H1 (cell line): ENCODE measurements at regions not wholly inside any gene's neighbourhood (a gene's known extent, or its start where the extent isn't known, plus 50 kb on each side); places are given as distances from the start of the nearest gene placed in this dataset.

Source experiments
- CTCF ChIA-PET: fragments of 300-600 bp; sonication (Branson Sonifier 250); formaldehyde crosslinking; loops from one replicate; lab custom pipeline; 2021; ENCODE audit not compliant: partially characterized antibody; lab: Charles Lee
- POLR2A ChIA-PET: fragments of 300-600 bp; sonication (Branson Sonifier 250); formaldehyde crosslinking; loops from one replicate; lab custom pipeline; 2021; ENCODE audit warnings: inconsistent platforms; ENCODE audit not compliant: partially characterized antibody; lab: Charles Lee
- DNase-seq, 2 experiments: peaks; one replicate each; pipeline versions ENCODE4 v3.0.0 to v3.0.0-alpha.2; 2010 to 2022; ENCODE audit warnings: low spot score in 2 of 2, low read depth in 1 of 2, mixed read lengths in 1 of 2
- FAIRE-seq: peaks from 2 replicates; lab custom pipeline; 2011; peaks lifted over from hg19 to GRCh38; lab: Jason Lieb, UNC
- H2AFZ ChIP-seq: 2 replicates; pipeline ENCODE4 v1.8.1; 2012; ENCODE audit warnings: low read length, inconsistent platforms
- H2AK5ac ChIP-seq: 2 replicates; pipeline ENCODE4 v1.6.1; 2013; ENCODE audit warnings: low read depth, low read length
- H2BK120ac ChIP-seq: replicated peaks from 2 replicates; pipeline ENCODE3; 2013; ENCODE audit warnings: low read depth, low read length, inconsistent platforms
- H2BK12ac ChIP-seq: 2 replicates; pipeline ENCODE4 v1.6.1; 2013; ENCODE audit warnings: low read depth, low read length
- H2BK15ac ChIP-seq: 2 replicates; pipeline ENCODE4 v1.6.1; 2013; ENCODE audit warnings: low read length
- H2BK20ac ChIP-seq: 2 replicates; pipeline ENCODE4 v1.6.1; 2013; ENCODE audit warnings: low read length
- H2BK5ac ChIP-seq: 2 replicates; pipeline ENCODE4 v1.6.1; 2013; ENCODE audit warnings: low read depth, low read length
- H3K14ac ChIP-seq: 2 replicates; pipeline ENCODE4 v1.6.1; 2013; ENCODE audit warnings: inconsistent platforms; ENCODE audit not compliant: insufficient read length
- H3K18ac ChIP-seq: 2 replicates; pipeline ENCODE4 v1.6.1; 2013; ENCODE audit warnings: low read length; ENCODE audit errors: extremely low read depth
- H3K23ac ChIP-seq: 2 replicates; pipeline ENCODE4 v1.6.1; 2013; ENCODE audit warnings: inconsistent platforms; ENCODE audit not compliant: insufficient read length
- H3K23me2 ChIP-seq: 2 replicates; pipeline ENCODE4 v1.6.1; 2013; ENCODE audit warnings: low read depth, low read length
- H3K27ac ChIP-seq: 2 replicates; pipeline ENCODE4 v1.6.1; 2011; ENCODE audit warnings: low read depth, low read length, inconsistent platforms
- H3K27me3 ChIP-seq, 4 experiments: replicated peaks in 1 of 4; 1 replicate in 1 of 4; 2 replicates in 3 of 4; pipeline versions ENCODE4 v1.6.1 to v1.8.1; 2011 to 2013; ENCODE audit warnings: low read length in 3 of 4, mild to moderate bottlenecking in 3 of 4, inconsistent platforms in 2 of 4, mixed read lengths in 2 of 4, moderate library complexity in 1 of 4; ENCODE audit not compliant: control insufficient read depth in 3 of 4, insufficient read depth in 3 of 4; ENCODE audit errors: extremely low read depth in 1 of 4
- H3K36me3 ChIP-seq, 4 experiments: 2 replicates each; pipeline versions ENCODE4 v1.6.1 to v1.8.1; 2011 to 2013; ENCODE audit warnings: mild to moderate bottlenecking in 4 of 4, low read length in 3 of 4, moderate library complexity in 2 of 4, control low read depth in 1 of 4, inconsistent platforms in 1 of 4; ENCODE audit not compliant: insufficient read depth in 4 of 4, control insufficient read depth in 2 of 4
- H3K4ac ChIP-seq: replicated peaks from 2 replicates; pipeline ENCODE3; 2013; ENCODE audit warnings: low read length, low read depth, mixed read lengths, inconsistent platforms; ENCODE audit not compliant: insufficient read length
- H3K4me1 ChIP-seq, 4 experiments: replicated peaks in 1 of 4; 1 replicate in 1 of 4; 2 replicates in 3 of 4; pipeline versions ENCODE4 v1.6.1 to v1.8.1; 2011 to 2013; ENCODE audit warnings: low read length in 3 of 4, inconsistent platforms in 2 of 4, mixed read lengths in 1 of 4; ENCODE audit not compliant: insufficient read depth in 4 of 4, control insufficient read depth in 3 of 4
- H3K4me2 ChIP-seq, 2 experiments: 2 replicates each; pipeline versions ENCODE4 v1.6.1 to v1.8.1; 2011 to 2013; ENCODE audit warnings: low read depth in 2 of 2, low read length in 2 of 2, control low read depth in 1 of 2, inconsistent platforms in 1 of 2, mild to moderate bottlenecking in 1 of 2; ENCODE audit not compliant: insufficient read depth in 1 of 2
- H3K4me3 ChIP-seq, 4 experiments: fragments of 200-600, 300-600 bp in 1 of 4; sonication (generic), shearing (Covaris generic), sonication (Bioruptor Twin) in 1 of 4; 2 replicates each; pipeline versions ENCODE4 v1.5.1 to v1.8.1; 2011 to 2016; ENCODE audit warnings: low read length in 4 of 4, low read depth in 3 of 4, control low read depth in 2 of 4, inconsistent platforms in 2 of 4, mild to moderate bottlenecking in 2 of 4, mixed read lengths in 1 of 4, moderate library complexity in 1 of 4; ENCODE audit not compliant: insufficient read depth in 2 of 4; ENCODE audit errors: extremely low read depth in 1 of 4
- H3K56ac ChIP-seq: replicated peaks from 2 replicates; pipeline ENCODE3; 2013; ENCODE audit warnings: low read depth, mild to moderate bottlenecking, mixed read lengths, low read length, inconsistent platforms; ENCODE audit not compliant: insufficient read length
- H3K79me1 ChIP-seq: 2 replicates; pipeline ENCODE4 v1.6.1; 2013; ENCODE audit warnings: low read depth, low read length, control low read depth
- H3K79me2 ChIP-seq, 2 experiments: 2 replicates each; pipeline versions ENCODE4 v1.6.1 to v1.8.1; 2012 to 2013; ENCODE audit warnings: low read length in 2 of 2, mild to moderate bottlenecking in 2 of 2, inconsistent platforms in 1 of 2; ENCODE audit not compliant: insufficient read depth in 2 of 2, control insufficient read depth in 1 of 2
- H3K9ac ChIP-seq, 4 experiments: replicated peaks in 1 of 4; 1 replicate in 1 of 4; 2 replicates in 3 of 4; pipeline versions ENCODE4 v1.6.1 to v1.8.1; 2011 to 2013; ENCODE audit warnings: low read depth in 3 of 4, low read length in 3 of 4, control low read depth in 2 of 4, mild to moderate bottlenecking in 2 of 4, moderate library complexity in 2 of 4, inconsistent platforms in 1 of 4; ENCODE audit errors: extremely low read depth in 1 of 4
- H3K9me3 ChIP-seq, 2 experiments: 2 replicates each; pipeline versions ENCODE4 v1.6.1 to v1.8.1; 2012 to 2013; ENCODE audit warnings: mild to moderate bottlenecking in 2 of 2, moderate library complexity in 2 of 2, control low read depth in 1 of 2, inconsistent platforms in 1 of 2, low read depth in 1 of 2, low read length in 1 of 2, mixed read lengths in 1 of 2; ENCODE audit not compliant: insufficient read depth in 2 of 2
- H4K20me1 ChIP-seq, 2 experiments: replicated peaks in 1 of 2; 2 replicates each; pipeline versions ENCODE3 to v1.8.1; 2011 to 2013; ENCODE audit warnings: inconsistent platforms in 2 of 2, low read length in 2 of 2, mild to moderate bottlenecking in 1 of 2; ENCODE audit not compliant: insufficient read depth in 2 of 2, control insufficient read depth in 1 of 2
- H4K5ac ChIP-seq: 2 replicates; pipeline ENCODE4 v1.6.1; 2013; ENCODE audit warnings: low read length, low read depth, mixed read lengths, inconsistent platforms; ENCODE audit not compliant: insufficient read length
- H4K8ac ChIP-seq: 2 replicates; pipeline ENCODE4 v1.8.0; 2013; ENCODE audit warnings: mild to moderate bottlenecking, moderate library complexity, low read length, inconsistent platforms; ENCODE audit not compliant: insufficient read depth; ENCODE audit errors: extremely low read depth
- H4K91ac ChIP-seq: replicated peaks from 2 replicates; pipeline ENCODE3; 2013; ENCODE audit warnings: low read length, mixed read lengths, inconsistent platforms; ENCODE audit not compliant: insufficient read length
- CTBP2 ChIP-seq: IDR thresholded peaks from 2 replicates; pipeline ENCODE4 v1.7.0; 2011; ENCODE audit warnings: borderline replicate concordance, mild to moderate bottlenecking, moderate library complexity, mixed read lengths, low read length; ENCODE audit not compliant: insufficient read depth, insufficient read length
- EP300 ChIP-seq, 2 experiments: IDR thresholded peaks; 1 replicate in 1 of 2; 2 replicates in 1 of 2; pipeline ENCODE4 v1.6.1; 2011 to 2012; ENCODE audit warnings: low read depth in 2 of 2, low read length in 2 of 2, mild to moderate bottlenecking in 2 of 2, borderline replicate concordance in 1 of 2, inconsistent platforms in 1 of 2, moderate library complexity in 1 of 2
- GTF2F1 ChIP-seq: IDR thresholded peaks from 2 replicates; pipeline ENCODE4 v1.6.1; 2012; ENCODE audit warnings: low read depth, low read length, improper control_type of control experiment, borderline replicate concordance
- JUND ChIP-seq: IDR thresholded peaks from 2 replicates; pipeline ENCODE4 v1.6.1; 2011; ENCODE audit warnings: mild to moderate bottlenecking, improper control_type of control experiment, low read length
- NRF1 ChIP-seq: IDR thresholded peaks from 2 replicates; pipeline ENCODE4 v1.6.1; 2011; ENCODE audit warnings: mild to moderate bottlenecking, low read depth, low read length, improper control_type of control experiment
- RFX5 ChIP-seq: IDR thresholded peaks from 2 replicates; pipeline ENCODE4 v1.6.1; 2011; ENCODE audit warnings: low read depth, low read length, improper control_type of control experiment, borderline replicate concordance
- SRF ChIP-seq: IDR thresholded peaks from 2 replicates; pipeline ENCODE4 v1.6.1; 2011; ENCODE audit warnings: mild to moderate bottlenecking, low read depth, low read length, moderate library complexity
- TBP ChIP-seq: IDR thresholded peaks from 2 replicates; pipeline ENCODE4 v1.6.1; 2011; ENCODE audit warnings: low read depth, low read length, improper control_type of control experiment
- USF2 ChIP-seq: IDR thresholded peaks from 2 replicates; pipeline ENCODE4 v1.6.1; 2011; ENCODE audit warnings: low read length, improper control_type of control experiment
- WGBS, 2 experiments: shearing (Covaris generic) in 1 of 2; methylation state at CpG; one replicate each; pipeline versions ENCODE4 v1.1.6 to v1.1.7; 2013 to 2015; ENCODE audit warnings: low lambda C conversion rate in 2 of 2, mixed read lengths in 2 of 2, inconsistent platforms in 1 of 2, low coverage in 1 of 2, missing lambda C conversion rate in 1 of 2; ENCODE audit not compliant: insufficient replicate concordance in 2 of 2, insufficient coverage in 1 of 2, insufficient read length in 1 of 2; ENCODE audit errors: extremely low coverage in 1 of 2, missing lambda C conversion rate in 1 of 2; 5-methylcytosine and 5-hydroxymethylcytosine counted together

GRCh38 chr1:115536279-115536816 lies 105.4 kb upstream of the VANGL1 start:
- Histone ChIP-seq H3K79me1 (no peaks in the 10 kb centered on the region), H3K56ac (no peak overlapping the region), H2BK20ac (no peak overlapping the region), H2BK12ac (no peak overlapping the region), H3K23ac (no peak overlapping the region), H3K27ac (no peak overlapping the region), H3K4ac (no peak overlapping the region), H2AFZ (no peak overlapping the region), H3K79me2 (no peaks in the 10 kb centered on the region), H3K18ac (no peak overlapping the region), H4K5ac (no peak overlapping the region), H2BK5ac (no peak overlapping the region), H4K20me1 (no peaks in the 10 kb centered on the region), H3K27me3 (no peaks in the 10 kb centered on the region), H3K9ac (no peak overlapping the region), H2BK120ac (no peak overlapping the region), H3K36me3 (no peaks in the 10 kb centered on the region), H4K8ac (no peak overlapping the region), H3K4me3 (no peak overlapping the region), H2AK5ac (no peak overlapping the region), H3K14ac (no peak overlapping the region), H3K23me2 (no peaks in the 10 kb centered on the region; the same call in 1 of the 2 replicates), H2BK15ac (no peak overlapping the region), H3K4me1 (peaks cover 0 to 5% (median under 1%) of the 10 kb centered on the region in 4 experiments; a peak in 2 of 7 replicates), H4K91ac (no peak overlapping the region), H3K4me2 (no peak overlapping the region), H3K9me3 (no peaks in the 10 kb centered on the region)
- DNase-seq: no peak
- CTCF ChIA-PET: no interaction called here
- no peak for FAIRE-seq
- TF ChIP-seq TBP: no peak
- TF ChIP-seq USF2: no peak
- no peak for TF ChIP-seq GTF2F1
- TF ChIP-seq RFX5: no peak
- TF ChIP-seq EP300 (IDR thresholded peaks at IDR 0.05; ENCODE audit: borderline replicate concordance in 1 of 2, low read depth in 2 of 2, low read length in 2 of 2): no peak
- no peak for TF ChIP-seq CTBP2
- TF ChIP-seq NRF1: no peak
- no peak for TF ChIP-seq SRF
- TF ChIP-seq JUND: no peak
- POLR2A ChIA-PET: no interaction called here
- 86% methylated on average over 4 of the region's 4 CpGs; no CpG with 5 or more reads in 1 of the 2 experiments for WGBS, 2 experiments
